Heart left ventricle (tissue), 16 donors: ENCODE measurements at regions not wholly inside any gene's neighbourhood (a gene's known extent, or its start where the extent isn't known, plus 50 kb on each side); places are given as distances from the start of the nearest gene placed in this dataset.

Experiments
- ATAC-seq, 4 donors: fragments of 200-7000 bp; cut with Tn5 transposase; one replicate each; pipeline ENCODE4 v1.9.1; 2020 to 2022; ENCODE audit warnings: moderate library complexity in 4 of 4, mild to moderate bottlenecking in 3 of 4, moderate number of reproducible peaks in 1 of 4
- DNase-seq, 5 donors: peaks; one replicate each; pipeline ENCODE4 v3.0.0-alpha.2; 2020
- H3K27ac ChIP-seq, 12 donors: fragments of 200-600 bp; sonication (generic) in 4 of 12; one replicate each; pipeline versions ENCODE4 v1.5.0 to v1.8.0; 2016 to 2022; ENCODE audit warnings: mild to moderate bottlenecking in 2 of 12
- H3K27me3 ChIP-seq, 9 donors: fragments of 200-600 bp; sonication (generic) in 2 of 9; one replicate each; pipeline versions ENCODE4 v1.5.1 to v1.8.0; 2016 to 2022; ENCODE audit warnings: mild to moderate bottlenecking in 3 of 9
- H3K36me3 ChIP-seq, 9 donors: fragments of 200-600 bp; sonication (generic) in 2 of 9; one replicate each; pipeline versions ENCODE4 v1.5.0 to v1.8.0; 2018 to 2022; ENCODE audit warnings: mild to moderate bottlenecking in 2 of 9
- H3K4me1 ChIP-seq, 12 donors: fragments of 200-600 bp; sonication (generic) in 4 of 12; one replicate each; pipeline versions ENCODE4 v1.5.0 to v1.8.0; 2016 to 2022; ENCODE audit warnings: mild to moderate bottlenecking in 3 of 12
- H3K4me3 ChIP-seq, 12 donors: fragments of 200-600 bp; sonication (generic) in 4 of 12; one replicate each; pipeline versions ENCODE4 v1.5.0 to v1.8.0; 2017 to 2022; ENCODE audit warnings: mild to moderate bottlenecking in 9 of 12, moderate library complexity in 4 of 12
- H3K9me3 ChIP-seq, 12 donors: fragments of 200-600 bp; sonication (generic) in 4 of 12; one replicate each; pipeline versions ENCODE4 v1.5.0 to v1.8.0; 2016 to 2022; ENCODE audit warnings: mild to moderate bottlenecking in 1 of 12
- CTCF ChIP-seq, 12 donors: fragments of 200-600 bp; sonication (generic) in 4 of 12; IDR thresholded peaks; one replicate each; pipeline versions ENCODE4 v1.5.0 to v1.8.0; 2018 to 2022; ENCODE audit warnings: antibody characterized with exemption in 12 of 12, mild to moderate bottlenecking in 5 of 12
- POLR2A ChIP-seq, 2 donors: fragments of 450-650 bp; IDR thresholded peaks; one replicate each; pipeline ENCODE4 v1.6.1; 2017; ENCODE audit warnings: antibody characterized with exemption in 2 of 2, mild to moderate bottlenecking in 2 of 2, moderate library complexity in 2 of 2
- WGBS, 4 donors: extraction: QIAGEN DNeasy Blood & Tissue Kit in 2 of 4; methylation state at CpG; one replicate each; pipeline versions ENCODE4 v1.1.5 to v1.1.7; 2013 to 2018; 5-methylcytosine and 5-hydroxymethylcytosine counted together
- intact Hi-C, 10 donors: fragments of 100-400 bp; cut with DNase I; formaldehyde crosslinking; loops; one replicate each; pipeline versions ENCODE4 v1.11.1 to v1.14.2; 2022
- donor health status: ischemic (EF 13 %, LVEDD 7.1; RV severe dilation, severe dysfunction).
- donor health status: healthy with polysubstance abuse.
- donor health status: DM: no; HTN: yes; CAD: no.
- donor health status: DM: no; HTN: no; CAD: no.
- donor health status: ischemic (EF 25% LVEDD 6.9; RV normal size, moderate dysfunction).
- donor health status: ischemic (EF 25% LVEDD 5.7; RV mildly dilated, moderate dysfunction).
- donor health status: healthy.
- donor health status: DM: yes; HTN: yes; CAD: no.
- donor health status: ischemic (EF 35%, LVEDD 5.7; RV mildly dilated, moderate dysfunction).
- donor health status: nonischemic (EF 11% LVEDD 7.7; RV severe dilation, severe dysfunction).
- donor health status: DM: yes; HTN: yes; CAD: no.
- donor health status: PGD.
- donor health status: ischemic (EF 29% LVEDD 5.4; RV normal size, mild dysfunction).
- donor health status: nonischemic (EF 23%, LVEDD 6.1; RV moderate dilation, normal function).

- H3K9me3 ChIP-seq, result no peaks in the 10 kb centered on the region
- no peaks in the 10 kb centered on the region for H3K36me3 ChIP-seq
- no peak overlapping the region for H3K27ac ChIP-seq
- ATAC-seq (no peak), DNase-seq (no peak)
- H3K4me1 ChIP-seq, result no peaks in the 10 kb centered on the region
- 62 to 72% (median 71%) methylated on average over 7 of the region's 7 CpGs for WGBS, 4 donors
- TF ChIP-seq CTCF (IDR thresholded peaks at IDR 0.05) (no peak), POLR2A (IDR thresholded peaks at IDR 0.05) (no peak)
- H3K27me3 ChIP-seq, result no peaks in the 10 kb centered on the region
- H3K4me3 ChIP-seq, result no peak overlapping the region
- intact Hi-C loops, result no loop called here
Observed at GRCh38 chr3:18217507-18218174, 207.5 kb downstream of the SATB1 start.

- intact Hi-C loops, result no loop called here
- WGBS, 4 donors, result 67 to 74% (median 69%) methylated on average over 3 of the region's 3 CpGs
Observed at GRCh38 chr3:18216996-18217395, 208.1 kb downstream of the SATB1 start.

GRCh38 chr3:18215639-18216038 lies 209.5 kb downstream of the SATB1 start:
- no peaks in the 10 kb centered on the region for H3K4me1 ChIP-seq
- intact Hi-C loops, result no loop called here
- H3K36me3 ChIP-seq, result no peaks in the 10 kb centered on the region
- H3K9me3 ChIP-seq, result no peaks in the 10 kb centered on the region
- no peak for DNase-seq
- H3K27me3 ChIP-seq, result no peaks in the 10 kb centered on the region
- H3K27ac ChIP-seq, result no peak overlapping the region
- no peak for TF ChIP-seq POLR2A (IDR thresholded peaks at IDR 0.05)
- TF ChIP-seq CTCF (IDR thresholded peaks at IDR 0.05), result no peak
- H3K4me3 ChIP-seq, result no peak overlapping the region
- no peak for ATAC-seq

More at GRCh38 chr3:18216996-18217395, 208.1 kb downstream of the SATB1 start:
- Histone ChIP-seq H3K27me3 (no peaks in the 10 kb centered on the region), H3K4me3 (no peak overlapping the region), H3K4me1 (no peaks in the 10 kb centered on the region), H3K27ac (no peak overlapping the region), H3K9me3 (no peaks in the 10 kb centered on the region), H3K36me3 (no peaks in the 10 kb centered on the region)
- ATAC-seq (no peak), DNase-seq (no peak)
- TF ChIP-seq CTCF (IDR thresholded peaks at IDR 0.05) (no peak), POLR2A (IDR thresholded peaks at IDR 0.05) (no peak)

GRCh38 chr3:18211116-18211515 lies 214.0 kb downstream of the SATB1 start:
- Histone ChIP-seq H3K27ac (no peak overlapping the region), H3K4me1 (no peaks in the 10 kb centered on the region), H3K4me3 (no peak overlapping the region), H3K9me3 (no peaks in the 10 kb centered on the region), H3K36me3 (no peaks in the 10 kb centered on the region), H3K27me3 (no peaks in the 10 kb centered on the region)
- intact Hi-C loops, result no loop called here
- 58 to 96% (median 81%) methylated on average over 1 of the region's 1 CpG for whole genome bisulfite sequencing, 4 donors
- no peak for TF ChIP-seq POLR2A (IDR thresholded peaks at IDR 0.05)
- no peak for TF ChIP-seq CTCF (IDR thresholded peaks at IDR 0.05)
- DNase-seq (no peak), ATAC-seq (no peak)
